Liver (tissue), 7 donors: ENCODE measurements at regions not wholly inside any gene's neighbourhood (a gene's known extent, or its start where the extent isn't known, plus 50 kb on each side); places are given as distances from the start of the nearest gene placed in this dataset.

Experiments used
- DNase-seq: peaks from one replicate; pipeline ENCODE4 v3.0.0-alpha.2; 2017; ENCODE audit warnings: low spot score
- H3K27ac ChIP-seq, 2 donors: one replicate each; pipeline ENCODE4 v1.7.0; 2013; ENCODE audit warnings: inconsistent platforms in 2 of 2, low read length in 2 of 2, control low read depth in 1 of 2, low read depth in 1 of 2, mild to moderate bottlenecking in 1 of 2
- H3K27me3 ChIP-seq, 4 donors: one replicate each; pipeline versions ENCODE4 v1.6.1 to v1.7.0; 2013; ENCODE audit warnings: low read length in 3 of 4, inconsistent platforms in 1 of 4, mild to moderate bottlenecking in 1 of 4, moderate library complexity in 1 of 4; ENCODE audit not compliant: control insufficient read depth in 4 of 4, insufficient read depth in 4 of 4
- H3K36me3 ChIP-seq, 4 donors: one replicate each; pipeline versions ENCODE4 v1.6.1 to v1.7.0; 2013; ENCODE audit warnings: low read length in 3 of 4, mild to moderate bottlenecking in 3 of 4, low read depth in 1 of 4, moderate library complexity in 1 of 4; ENCODE audit not compliant: control insufficient read depth in 4 of 4, insufficient read depth in 3 of 4
- H3K4me1 ChIP-seq, 4 donors: one replicate each; pipeline versions ENCODE4 v1.6.1 to v1.7.0; 2013; ENCODE audit warnings: low read length in 3 of 4, mild to moderate bottlenecking in 3 of 4, moderate library complexity in 1 of 4; ENCODE audit not compliant: control insufficient read depth in 4 of 4, insufficient read depth in 4 of 4
- H3K4me3 ChIP-seq, 3 donors: one replicate each; pipeline versions ENCODE4 v1.6.1 to v1.7.0; 2013; ENCODE audit warnings: low read length in 3 of 3, control low read depth in 1 of 3, low read depth in 1 of 3, mild to moderate bottlenecking in 1 of 3
- H3K9ac ChIP-seq, 2 donors: one replicate each; pipeline ENCODE4 v1.7.0; 2013; ENCODE audit warnings: low read length in 2 of 2, mild to moderate bottlenecking in 2 of 2, moderate library complexity in 2 of 2, control low read depth in 1 of 2, low read depth in 1 of 2
- H3K9me3 ChIP-seq, 4 donors: one replicate each; pipeline versions ENCODE4 v1.6.1 to v1.7.0; 2013; ENCODE audit warnings: low read length in 3 of 4; ENCODE audit not compliant: control insufficient read depth in 4 of 4
- ATF3 ChIP-seq: IDR thresholded peaks from 2 replicates; pipeline ENCODE4 v1.6.1; 2016; ENCODE audit warnings: antibody characterized with exemption
- EGR1 ChIP-seq, 2 donors: IDR thresholded peaks; 2 replicates each; pipeline ENCODE4 v1.6.1; 2016 to 2018; ENCODE audit warnings: antibody characterized with exemption in 2 of 2, low read depth in 2 of 2
- FOXA1 ChIP-seq: IDR thresholded peaks from 2 replicates; pipeline ENCODE4 v1.6.1; 2016; ENCODE audit warnings: antibody characterized with exemption
- FOXA2 ChIP-seq: IDR thresholded peaks from 2 replicates; pipeline ENCODE4 v1.6.1; 2016; ENCODE audit warnings: antibody characterized with exemption
- GABPA ChIP-seq, 2 donors: IDR thresholded peaks in 1 of 2; conservative IDR thresholded peaks in 1 of 2; 2 replicates each; pipeline ENCODE4 v1.6.1; 2016; ENCODE audit warnings: antibody characterized with exemption in 2 of 2, mild to moderate bottlenecking in 1 of 2, moderate library complexity in 1 of 2
- HNF4G ChIP-seq: IDR thresholded peaks from 2 replicates; pipeline ENCODE4 v1.6.1; 2016; ENCODE audit warnings: antibody characterized with exemption
- JUND ChIP-seq, 2 donors: IDR thresholded peaks; 2 replicates each; pipeline ENCODE4 v1.6.1; 2016; ENCODE audit warnings: antibody characterized with exemption in 2 of 2
- RXRA ChIP-seq, 2 donors: IDR thresholded peaks; 2 replicates each; pipeline ENCODE4 v1.6.1; 2017 to 2018; ENCODE audit warnings: antibody characterized with exemption in 2 of 2, mild to moderate bottlenecking in 1 of 2
- SP1 ChIP-seq: IDR thresholded peaks from 2 replicates; pipeline ENCODE4 v1.6.1; 2018; ENCODE audit warnings: antibody characterized with exemption, mild to moderate bottlenecking
- TAF1 ChIP-seq: conservative IDR thresholded peaks from 2 replicates; pipeline ENCODE4 v1.6.1; 2016; ENCODE audit warnings: antibody characterized with exemption, mild to moderate bottlenecking
- YY1 ChIP-seq: IDR thresholded peaks from 2 replicates; pipeline ENCODE4 v1.6.1; 2016; ENCODE audit warnings: antibody characterized with exemption, mild to moderate bottlenecking
- WGBS: extraction: QIAGEN DNeasy Blood & Tissue Kit; methylation state at CpG from one replicate; pipeline ENCODE4 v1.1.7; 2013; 5-methylcytosine and 5-hydroxymethylcytosine counted together
- TF ChIP-seq, protein P1 (sequence below): IDR thresholded peaks from 2 replicates; pipeline ENCODE4 v1.6.1; 2016; ENCODE audit warnings: antibody characterized with exemption
- TF ChIP-seq, protein P2 (sequence below): IDR thresholded peaks from 2 replicates; pipeline ENCODE4 v1.6.1; 2016; ENCODE audit warnings: antibody characterized with exemption, mild to moderate bottlenecking
- donor health status: healthy.
- donor health status: healthy.
- donor health status: healthy.
- donor health status: healthy.

DNA sequence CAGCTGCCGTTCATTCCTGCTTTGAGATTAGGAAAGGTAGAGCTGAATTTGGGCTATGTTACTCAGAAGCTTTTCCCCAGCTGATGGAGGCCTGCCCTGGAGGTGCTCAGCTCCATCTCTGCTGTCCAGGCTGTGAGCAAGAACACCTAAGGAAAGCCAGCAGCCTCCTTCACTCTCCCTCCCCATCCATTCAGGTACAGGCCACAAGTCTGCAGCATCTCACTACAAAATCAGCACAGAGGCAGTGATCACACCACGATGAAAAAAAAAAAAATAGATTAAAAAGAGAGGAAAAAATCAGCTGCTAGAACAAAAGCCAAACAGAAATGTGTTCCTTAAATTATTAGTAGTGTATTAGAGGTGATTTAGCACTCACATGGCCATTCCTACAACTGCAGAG is 515.0 kb downstream of the CDH26 start:
- no peak for DNase-seq
- H3K9ac ChIP-seq: no peak overlapping the region
- WGBS: 48% methylated on average over 2 of the region's 2 CpGs
- no peaks in the 10 kb centered on the region for H3K9me3 ChIP-seq
- H3K27me3 ChIP-seq: peaks cover 0 to 7% (median under 1%) of the 10 kb centered on the region in 4 donors
- no peak overlapping the region for H3K27ac ChIP-seq
- no peaks in the 10 kb centered on the region for H3K36me3 ChIP-seq
- no peak for TF ChIP-seq TAF1
- TF ChIP-seq RXRA (IDR thresholded peaks at IDR 0.05): no peak
- no peak for TF ChIP-seq GABPA (IDR thresholded peaks at IDR 0.05 in 1 of 2, conservative IDR thresholded peaks at IDR 0.05 in 1 of 2)
- TF ChIP-seq, protein P1, sequence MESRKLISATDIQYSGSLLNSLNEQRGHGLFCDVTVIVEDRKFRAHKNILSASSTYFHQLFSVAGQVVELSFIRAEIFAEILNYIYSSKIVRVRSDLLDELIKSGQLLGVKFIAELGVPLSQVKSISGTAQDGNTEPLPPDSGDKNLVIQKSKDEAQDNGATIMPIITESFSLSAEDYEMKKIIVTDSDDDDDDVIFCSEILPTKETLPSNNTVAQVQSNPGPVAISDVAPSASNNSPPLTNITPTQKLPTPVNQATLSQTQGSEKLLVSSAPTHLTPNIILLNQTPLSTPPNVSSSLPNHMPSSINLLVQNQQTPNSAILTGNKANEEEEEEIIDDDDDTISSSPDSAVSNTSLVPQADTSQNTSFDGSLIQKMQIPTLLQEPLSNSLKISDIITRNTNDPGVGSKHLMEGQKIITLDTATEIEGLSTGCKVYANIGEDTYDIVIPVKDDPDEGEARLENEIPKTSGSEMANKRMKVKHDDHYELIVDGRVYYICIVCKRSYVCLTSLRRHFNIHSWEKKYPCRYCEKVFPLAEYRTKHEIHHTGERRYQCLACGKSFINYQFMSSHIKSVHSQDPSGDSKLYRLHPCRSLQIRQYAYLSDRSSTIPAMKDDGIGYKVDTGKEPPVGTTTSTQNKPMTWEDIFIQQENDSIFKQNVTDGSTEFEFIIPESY: no peak
- TF ChIP-seq SP1: no peak
- TF ChIP-seq, protein P2, sequence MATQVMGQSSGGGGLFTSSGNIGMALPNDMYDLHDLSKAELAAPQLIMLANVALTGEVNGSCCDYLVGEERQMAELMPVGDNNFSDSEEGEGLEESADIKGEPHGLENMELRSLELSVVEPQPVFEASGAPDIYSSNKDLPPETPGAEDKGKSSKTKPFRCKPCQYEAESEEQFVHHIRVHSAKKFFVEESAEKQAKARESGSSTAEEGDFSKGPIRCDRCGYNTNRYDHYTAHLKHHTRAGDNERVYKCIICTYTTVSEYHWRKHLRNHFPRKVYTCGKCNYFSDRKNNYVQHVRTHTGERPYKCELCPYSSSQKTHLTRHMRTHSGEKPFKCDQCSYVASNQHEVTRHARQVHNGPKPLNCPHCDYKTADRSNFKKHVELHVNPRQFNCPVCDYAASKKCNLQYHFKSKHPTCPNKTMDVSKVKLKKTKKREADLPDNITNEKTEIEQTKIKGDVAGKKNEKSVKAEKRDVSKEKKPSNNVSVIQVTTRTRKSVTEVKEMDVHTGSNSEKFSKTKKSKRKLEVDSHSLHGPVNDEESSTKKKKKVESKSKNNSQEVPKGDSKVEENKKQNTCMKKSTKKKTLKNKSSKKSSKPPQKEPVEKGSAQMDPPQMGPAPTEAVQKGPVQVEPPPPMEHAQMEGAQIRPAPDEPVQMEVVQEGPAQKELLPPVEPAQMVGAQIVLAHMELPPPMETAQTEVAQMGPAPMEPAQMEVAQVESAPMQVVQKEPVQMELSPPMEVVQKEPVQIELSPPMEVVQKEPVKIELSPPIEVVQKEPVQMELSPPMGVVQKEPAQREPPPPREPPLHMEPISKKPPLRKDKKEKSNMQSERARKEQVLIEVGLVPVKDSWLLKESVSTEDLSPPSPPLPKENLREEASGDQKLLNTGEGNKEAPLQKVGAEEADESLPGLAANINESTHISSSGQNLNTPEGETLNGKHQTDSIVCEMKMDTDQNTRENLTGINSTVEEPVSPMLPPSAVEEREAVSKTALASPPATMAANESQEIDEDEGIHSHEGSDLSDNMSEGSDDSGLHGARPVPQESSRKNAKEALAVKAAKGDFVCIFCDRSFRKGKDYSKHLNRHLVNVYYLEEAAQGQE: no peak
- TF ChIP-seq ATF3: no peak
- TF ChIP-seq HNF4G: no peak
- TF ChIP-seq EGR1 (IDR thresholded peaks at IDR 0.05; ENCODE audit: low read depth in 2 of 2): no peak
- no peak for TF ChIP-seq FOXA2
- no peak for TF ChIP-seq YY1
- H3K4me1 ChIP-seq: no peaks in the 10 kb centered on the region
- H3K4me3 ChIP-seq: no peak overlapping the region

GRCh38 chr20:60474385-60474910 is 516.2 kb downstream of the CDH26 start:
- Histone ChIP-seq H3K9me3 (no peaks in the 10 kb centered on the region), H3K36me3 (no peaks in the 10 kb centered on the region), H3K27me3 (peaks cover 0 to 7% (median 1%) of the 10 kb centered on the region in 4 donors), H3K27ac (no peak overlapping the region), H3K4me3 (no peak overlapping the region), H3K9ac (no peak overlapping the region), H3K4me1 (no peaks in the 10 kb centered on the region)
- 66% methylated on average over 8 of the region's 8 CpGs for WGBS
- TF ChIP-seq FOXA1 (no peak), GABPA (IDR thresholded peaks at IDR 0.05 in 1 of 2, conservative IDR thresholded peaks at IDR 0.05 in 1 of 2) (no peak), SP1 (no peak), RXRA (IDR thresholded peaks at IDR 0.05) (no peak), FOXA2 (no peak), ATF3 (no peak), JUND (IDR thresholded peaks at IDR 0.05) (no peak), HNF4G (no peak), EGR1 (IDR thresholded peaks at IDR 0.05; ENCODE audit: low read depth in 2 of 2) (no peak)
- DNase-seq: no peak
